Right cardiac atrium (tissue), 5 donors: ENCODE measurements at regions not wholly inside any gene's neighbourhood (a gene's known extent, or its start where the extent isn't known, plus 50 kb on each side); places are given as distances from the start of the nearest gene placed in this dataset.

Source experiments
- ATAC-seq, 2 donors: fragments of 200-7000 bp; cut with Tn5 transposase; one replicate each; pipeline versions ENCODE4 v1.8.0 to v1.9.1; 2020; ENCODE audit warnings: moderate library complexity in 2 of 2, mild to moderate bottlenecking in 1 of 2
- DNase-seq, 3 donors: peaks; one replicate each; pipeline ENCODE4 v3.0.0-alpha.2; 2020
- H3K27ac ChIP-seq: one replicate; pipeline ENCODE4 v1.5.1; 2013; ENCODE audit warnings: mild to moderate bottlenecking, low read length, control low read depth, moderate library complexity
- H3K27me3 ChIP-seq: one replicate; pipeline ENCODE4 v1.6.1; 2013; ENCODE audit not compliant: control insufficient read depth, insufficient read depth
- H3K4me1 ChIP-seq: one replicate; pipeline ENCODE4 v1.6.1; 2013; ENCODE audit warnings: low read length; ENCODE audit not compliant: control insufficient read depth, insufficient read depth
- H3K4me3 ChIP-seq: one replicate; pipeline ENCODE4 v1.5.1; 2013; ENCODE audit warnings: low read length, control low read depth
- H3K9me3 ChIP-seq: one replicate; pipeline ENCODE4 v1.6.1; 2013; ENCODE audit warnings: low read length; ENCODE audit not compliant: control insufficient read depth
- whole genome bisulfite sequencing: extraction: QIAGEN DNeasy Blood & Tissue Kit; methylation state at CpG from one replicate; pipeline ENCODE4 v1.1.7; 2013; 5-methylcytosine and 5-hydroxymethylcytosine counted together
- intact Hi-C, 4 donors: fragments of 100-400 bp; cut with DNase I; formaldehyde crosslinking; loops; one replicate each; pipeline versions ENCODE4 v1.11.0 to v1.14.0; 2022 to 2023
- donor health status: healthy with polysubstance abuse.
- donor health status: DM: no; HTN: yes; CAD: no.
- donor health status: DM: no; HTN: no; CAD: no.
- donor health status: DM: no; HTN: yes; CAD: no; lungs with severe emphysema.
- donor health status: DM: yes; HTN: yes; CAD: no.

GRCh38 chr5:175070283-175070682 lies 345.9 kb downstream of the MSX2 start:
- Histone ChIP-seq H3K27ac (no peak overlapping the region), H3K4me3 (no peak overlapping the region), H3K27me3 (no peaks in the 10 kb centered on the region), H3K9me3 (no peaks in the 10 kb centered on the region), H3K4me1 (no peaks in the 10 kb centered on the region)
- no peak for DNase-seq
- intact Hi-C loops, result no loop called here
- ATAC-seq, result no peak

DNA sequence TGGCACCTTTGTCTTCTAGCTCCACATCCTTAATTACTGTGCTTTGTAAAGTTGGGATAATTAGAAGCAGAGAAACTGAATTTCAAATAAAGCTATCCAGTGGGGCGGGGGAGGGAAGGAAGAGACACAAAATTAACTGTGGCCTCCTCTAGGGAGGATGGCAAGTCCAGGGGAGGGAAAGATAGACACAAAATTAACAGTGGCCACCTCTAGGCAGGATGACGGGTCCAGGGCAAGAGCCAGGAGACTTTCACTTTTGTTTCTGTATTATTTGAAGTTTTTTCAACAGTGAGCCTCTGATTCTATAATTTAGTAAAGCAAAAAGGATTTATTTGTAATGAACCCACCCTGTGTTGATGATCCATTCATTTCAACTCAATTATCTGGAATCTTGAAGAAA lies 335.9 kb downstream of the MSX2 start:
- 48% methylated on average over 2 of the region's 2 CpGs for WGBS
- Histone ChIP-seq H3K4me1 (no peaks in the 10 kb centered on the region), H3K9me3 (no peaks in the 10 kb centered on the region), H3K27ac (no peak overlapping the region), H3K27me3 (no peaks in the 10 kb centered on the region), H3K4me3 (peak overlapping the region; percentile 10)
- DNase-seq (no peak), ATAC-seq (no peak)
- intact Hi-C loops, result no loop called here

- WGBS, result 3% methylated on average over 22 of the region's 22 CpGs
- intact Hi-C loops, result no loop called here
- H3K9me3 ChIP-seq, result no peaks in the 10 kb centered on the region
- ATAC-seq (peak; percentile 61 to 62), DNase-seq (peak; percentile 47 to 74 (median 62))
- no peaks in the 10 kb centered on the region for H3K27me3 ChIP-seq
- H3K4me1 ChIP-seq, result no peaks in the 10 kb centered on the region
- H3K27ac ChIP-seq, result no peak overlapping the region
- peak overlapping the region; percentile 10 for H3K4me3 ChIP-seq
These were observed 335.4 kb downstream of the MSX2 start for GRCh38 chr5:175059687-175060211.

DNA sequence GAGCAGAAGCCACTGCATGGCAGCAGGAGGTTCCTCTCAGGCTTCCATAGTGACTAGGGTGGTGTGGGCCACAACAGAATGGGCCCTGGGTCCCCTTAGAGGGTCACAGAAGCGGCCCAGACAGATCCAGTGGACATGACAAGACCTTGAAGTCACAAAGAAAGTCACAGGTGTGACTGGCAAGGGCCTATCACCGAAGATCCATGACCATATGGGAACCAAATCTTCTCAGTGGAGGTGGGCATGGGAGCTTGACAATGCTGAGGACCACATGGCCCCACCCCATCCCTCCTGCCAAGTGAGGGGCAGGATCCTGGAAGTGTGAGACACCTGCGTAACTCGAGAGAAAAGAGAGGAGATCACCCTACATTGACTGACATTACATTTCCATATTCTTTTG lies 332.4 kb downstream of the MSX2 start:
- H3K9me3 ChIP-seq, result no peaks in the 10 kb centered on the region

GRCh38 chr5:175054243-175054642 lies 329.9 kb downstream of the MSX2 start:
- intact Hi-C loops, result no loop called here
- WGBS, result 70% methylated on average over 3 of the region's 3 CpGs
- H3K27ac ChIP-seq, result no peak overlapping the region

More for the DNA sequence above, 332.4 kb downstream of the MSX2 start:
- intact Hi-C loops, result no loop called here
- Histone ChIP-seq H3K4me3 (no peak overlapping the region), H3K27me3 (no peaks in the 10 kb centered on the region), H3K4me1 (no peaks in the 10 kb centered on the region), H3K27ac (no peak overlapping the region)
- 84% methylated on average over 4 of the region's 4 CpGs for WGBS
- ATAC-seq (no peak), DNase-seq (no peak)

GRCh38 chr5:175052351-175052750 lies 328.0 kb downstream of the MSX2 start:
- Histone ChIP-seq H3K27me3 (no peaks in the 10 kb centered on the region), H3K9me3 (no peaks in the 10 kb centered on the region), H3K4me1 (no peaks in the 10 kb centered on the region), H3K4me3 (no peak overlapping the region), H3K27ac (no peak overlapping the region)
- ATAC-seq (no peak), DNase-seq (no peak)
- WGBS, result 79% methylated on average over 2 of the region's 2 CpGs
- intact Hi-C loops, result no loop called here

More at GRCh38 chr5:175054243-175054642, 329.9 kb downstream of the MSX2 start:
- Histone ChIP-seq H3K27me3 (no peaks in the 10 kb centered on the region), H3K4me1 (no peaks in the 10 kb centered on the region), H3K9me3 (no peaks in the 10 kb centered on the region), H3K4me3 (no peak overlapping the region)
- ATAC-seq (no peak), DNase-seq (no peak)

DNA sequence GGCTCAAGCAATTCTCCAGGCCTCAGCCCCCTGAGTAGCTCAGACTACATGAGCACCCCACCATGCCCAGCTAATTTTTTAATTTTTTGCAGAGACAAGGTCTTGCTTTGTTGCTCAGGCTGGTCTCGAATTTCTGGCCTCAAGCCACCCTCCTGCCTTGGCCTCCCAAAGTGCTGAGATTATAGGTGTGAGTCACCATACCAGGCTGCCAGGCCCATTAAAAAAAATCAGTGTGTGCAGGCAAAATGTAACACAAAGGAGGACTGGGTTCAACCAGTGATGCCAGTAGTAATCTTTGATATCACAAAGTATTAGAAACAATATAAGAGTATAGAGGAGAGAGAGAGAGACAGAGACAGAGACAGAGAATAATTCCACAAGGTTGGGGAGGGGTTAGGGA lies 322.7 kb downstream of the MSX2 start:
- H3K4me1 ChIP-seq, result no peaks in the 10 kb centered on the region
- intact Hi-C loops, result no loop called here
- H3K27me3 ChIP-seq, result no peaks in the 10 kb centered on the region
- WGBS, result 47% methylated on average over 1 of the region's 1 CpG
- H3K27ac ChIP-seq, result no peak overlapping the region
- H3K4me3 ChIP-seq, result no peak overlapping the region
- H3K9me3 ChIP-seq, result no peaks in the 10 kb centered on the region
- DNase-seq, result no peak
- no peak for ATAC-seq

GRCh38 chr5:175045820-175046219 lies 321.4 kb downstream of the MSX2 start:
- H3K9me3 ChIP-seq, result no peaks in the 10 kb centered on the region
- WGBS, result 37% methylated on average over 5 of the region's 5 CpGs
- no peaks in the 10 kb centered on the region for H3K27me3 ChIP-seq
- no peak overlapping the region for H3K27ac ChIP-seq
- intact Hi-C loops, result no loop called here
- H3K4me1 ChIP-seq, result no peaks in the 10 kb centered on the region
- ATAC-seq, result peak in 1 of 2 donors; percentile 50
- no peak overlapping the region for H3K4me3 ChIP-seq
- DNase-seq, result no peak

DNA sequence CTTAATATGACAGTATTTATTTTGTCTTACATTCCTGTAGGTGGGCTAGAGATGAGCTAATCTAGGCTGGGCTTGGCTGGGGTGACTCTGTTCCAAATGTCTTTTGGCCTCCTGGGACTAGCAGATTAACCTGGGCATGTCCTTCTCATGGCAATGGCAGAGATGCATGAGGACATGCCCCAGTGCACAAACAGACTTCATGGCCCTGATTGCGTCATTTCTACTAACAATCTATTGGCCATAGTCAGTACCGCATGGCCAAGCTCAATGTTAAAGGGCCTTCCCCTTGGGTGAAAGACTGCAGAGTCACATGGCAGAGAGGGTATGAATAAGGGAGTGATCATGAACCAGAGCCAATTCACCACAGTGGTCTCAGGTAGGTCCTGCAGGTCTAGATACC lies 313.4 kb downstream of the MSX2 start:
- H3K9me3 ChIP-seq, result no peaks in the 10 kb centered on the region
- no peak overlapping the region for H3K27ac ChIP-seq
- DNase-seq (no peak), ATAC-seq (no peak)
- intact Hi-C loops, result no loop called here
- no peaks in the 10 kb centered on the region for H3K4me1 ChIP-seq
- H3K4me3 ChIP-seq, result no peak overlapping the region
- WGBS, result 95% methylated on average over 2 of the region's 2 CpGs
- no peaks in the 10 kb centered on the region for H3K27me3 ChIP-seq

DNA sequence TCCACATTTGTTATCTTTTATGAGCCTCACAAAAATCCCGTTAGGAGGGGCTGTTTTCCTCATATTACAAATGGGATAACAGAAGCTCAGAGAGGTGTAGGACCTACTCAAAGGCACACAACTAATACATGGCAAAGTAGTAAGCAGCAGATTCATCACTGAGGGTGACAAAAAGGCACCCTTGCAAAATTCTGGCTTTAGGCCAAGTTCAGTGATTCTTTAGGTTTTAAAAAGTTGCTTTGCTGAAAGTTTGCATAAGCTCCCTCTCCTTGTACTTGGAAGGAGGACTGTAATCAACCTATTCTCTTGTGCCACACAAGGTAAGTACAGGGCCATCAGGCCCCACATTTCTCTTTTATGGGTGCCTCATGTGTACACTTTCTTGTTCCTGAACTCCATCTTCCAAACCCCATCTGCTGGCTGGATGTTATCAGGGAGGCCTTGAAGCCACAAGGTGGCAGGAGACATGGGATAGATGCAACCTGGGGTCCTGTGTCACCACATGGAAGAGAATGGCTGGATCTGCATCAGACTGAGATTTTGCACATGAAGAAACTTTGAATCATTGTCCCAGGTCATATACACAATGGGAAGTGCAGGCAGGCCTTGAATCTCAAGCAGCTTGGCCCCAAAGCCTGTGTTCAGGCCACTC lies 311.6 kb downstream of the MSX2 start:
- 22% methylated on average over 1 of the region's 1 CpG for WGBS
- H3K4me3 ChIP-seq, result no peak overlapping the region
- ATAC-seq, result no peak
- no peak for DNase-seq
- no peak overlapping the region for H3K27ac ChIP-seq
- H3K27me3 ChIP-seq, result no peaks in the 10 kb centered on the region
- H3K9me3 ChIP-seq, result no peaks in the 10 kb centered on the region
- intact Hi-C loops, result no loop called here
- no peaks in the 10 kb centered on the region for H3K4me1 ChIP-seq

- Histone ChIP-seq H3K4me3 (no peak overlapping the region), H3K27me3 (no peaks in the 10 kb centered on the region), H3K4me1 (no peaks in the 10 kb centered on the region), H3K9me3 (no peaks in the 10 kb centered on the region), H3K27ac (no peak overlapping the region)
- intact Hi-C loops, result no loop called here
- 82% methylated on average over 3 of the region's 3 CpGs for WGBS
- no peak for DNase-seq
- no peak for ATAC-seq
These were observed 310.5 kb downstream of the MSX2 start for GRCh38 chr5:175034924-175035323.

DNA sequence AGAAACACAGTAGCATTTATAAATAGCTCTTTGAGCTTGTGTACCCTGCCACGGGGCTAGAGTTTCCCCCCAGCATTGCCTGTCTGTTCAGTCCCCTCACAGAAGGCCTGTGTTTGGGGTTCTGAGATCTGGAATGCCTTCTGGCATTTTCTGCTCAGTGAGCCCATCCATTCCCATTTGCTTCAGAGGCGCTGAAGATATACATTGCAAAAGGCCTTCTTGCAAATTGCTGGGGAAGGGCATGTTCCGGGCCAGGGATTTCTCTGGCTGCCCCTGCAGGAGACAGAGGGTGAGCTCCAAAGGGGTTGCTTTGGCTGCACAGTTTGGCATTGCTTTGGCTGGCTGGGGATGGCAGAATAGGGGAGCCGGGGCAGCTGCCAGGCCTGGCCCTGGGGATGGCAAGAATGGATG lies 308.4 kb downstream of the MSX2 start:
- no peak overlapping the region for H3K27ac ChIP-seq
- no peaks in the 10 kb centered on the region for H3K4me1 ChIP-seq
- H3K4me3 ChIP-seq, result no peak overlapping the region
- ATAC-seq, result no peak
- WGBS, result 73% methylated on average over 4 of the region's 4 CpGs
- H3K27me3 ChIP-seq, result no peaks in the 10 kb centered on the region
- no peak for DNase-seq
- no peaks in the 10 kb centered on the region for H3K9me3 ChIP-seq
- intact Hi-C loops, result no loop called here
